HG03520 (cell line): ENCODE measurements at regions not wholly inside any gene's neighbourhood (a gene's known extent, or its start where the extent isn't known, plus 50 kb on each side); places are given as distances from the start of the nearest gene placed in this dataset.
"Not testable (repeated sequence)": the region's sequence is repeated elsewhere in the genome, so short reads cannot be mapped to it uniquely, and the experiment has no call there.

Experiments used
- ATAC-seq: cut with Tn5 transposase; IDR thresholded peaks from one replicate; pipeline ENCODE4 v1.9.1; 2021; ENCODE audit warnings: mild to moderate bottlenecking, moderate library complexity; ENCODE audit not compliant: unreplicated experiment

DNA sequence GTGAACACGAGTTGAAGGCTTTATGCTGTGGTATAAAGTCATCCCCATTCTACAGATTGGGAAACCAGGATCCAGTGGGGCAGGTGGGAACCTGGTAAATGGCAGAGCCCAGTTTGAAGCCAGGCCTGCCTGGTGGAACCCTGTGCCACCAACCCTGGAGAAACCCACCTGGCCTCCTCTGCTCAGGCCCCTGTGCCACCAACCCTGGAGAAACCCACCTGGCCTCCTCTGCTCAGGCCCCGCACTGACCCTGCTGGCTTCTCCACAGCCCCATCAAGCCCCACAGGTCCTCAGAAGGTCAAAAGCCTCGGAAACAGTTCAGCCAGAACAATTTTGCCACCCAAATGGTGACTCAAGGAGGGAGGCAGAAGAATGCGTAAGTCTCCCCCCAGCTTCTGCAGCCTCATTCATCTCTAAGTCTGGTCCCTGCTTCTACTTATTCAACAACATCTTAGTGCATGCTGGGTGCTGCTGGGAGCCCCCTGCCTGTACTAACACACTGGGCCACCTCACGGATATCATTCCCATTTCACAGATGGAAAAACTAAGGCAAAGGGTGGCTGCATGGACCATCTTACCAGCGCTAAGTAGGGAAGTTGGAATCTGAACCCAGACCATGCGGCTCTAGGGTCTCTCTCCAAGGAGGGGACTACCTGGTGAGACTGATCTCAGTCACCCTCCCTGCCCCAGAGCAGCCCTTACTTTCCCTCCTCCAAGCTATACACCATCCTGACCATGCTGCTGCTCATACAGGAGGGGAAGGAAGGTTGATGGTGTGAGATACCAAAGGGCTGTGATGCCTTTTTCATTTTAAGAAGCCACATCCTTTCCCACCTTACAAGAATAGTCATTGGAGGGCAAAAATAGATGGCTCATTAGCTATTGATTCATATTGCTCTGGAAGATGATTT is 93.7 kb upstream of the ID2 start:
- ATAC-seq, result no peak

DNA sequence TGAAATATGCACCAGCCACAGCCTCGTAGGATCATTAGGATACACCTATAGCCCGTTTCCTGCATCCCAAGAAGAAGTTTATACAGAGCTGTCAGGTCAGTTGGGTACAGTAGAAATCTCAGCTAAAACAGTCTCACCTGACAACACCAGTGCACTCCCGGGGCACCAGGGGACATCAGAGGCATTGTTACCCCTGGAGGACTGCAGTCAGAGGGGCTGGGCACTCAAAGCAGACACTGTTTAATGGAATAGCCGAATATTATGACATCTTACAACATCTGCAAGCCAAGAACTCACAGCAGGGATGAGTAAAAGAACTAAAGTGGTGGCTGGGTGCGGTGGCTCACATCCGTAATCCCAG is 93.0 kb upstream of the ID2 start:
- no peak for ATAC-seq

DNA sequence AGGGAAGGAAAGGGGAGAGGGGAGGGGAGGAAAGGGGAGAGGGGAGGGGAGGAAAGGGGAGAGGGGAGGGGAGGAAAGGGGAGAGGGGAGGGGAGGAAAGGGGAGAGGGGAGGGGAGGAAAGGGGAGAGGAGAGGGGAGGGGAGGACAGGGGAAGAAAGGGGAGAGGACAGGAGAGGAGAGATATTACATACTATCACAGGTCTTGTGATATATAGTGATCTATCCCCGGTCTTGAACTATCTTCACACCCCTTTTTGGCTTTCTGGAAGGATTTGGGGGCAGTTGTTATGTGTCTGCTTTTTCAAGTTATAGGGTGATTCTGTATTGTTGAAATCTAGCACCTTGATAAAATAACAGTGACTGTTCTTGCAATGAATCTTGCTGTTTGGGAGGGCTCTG is 92.1 kb upstream of the ID2 start:
- ATAC-seq, result no peak

DNA sequence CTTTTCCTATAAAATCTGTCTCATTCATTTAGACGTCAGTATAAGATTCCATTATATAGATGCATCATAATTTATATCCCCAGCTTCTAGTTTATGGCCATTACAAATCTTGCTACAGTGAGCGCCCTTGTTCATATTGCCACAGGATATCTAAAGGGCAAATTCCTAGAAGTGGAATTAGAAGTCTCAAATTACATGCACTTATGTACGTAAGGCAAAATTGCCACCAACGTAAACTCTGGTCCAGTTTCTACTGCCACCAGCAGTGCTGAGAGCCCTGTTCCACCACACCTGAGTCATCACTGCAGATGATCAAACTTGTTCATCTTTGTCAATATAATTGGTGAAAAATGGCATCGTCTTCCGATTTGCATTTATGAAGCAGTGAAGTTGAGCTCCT is 90.9 kb upstream of the ID2 start:
- ATAC-seq, result no peak

DNA sequence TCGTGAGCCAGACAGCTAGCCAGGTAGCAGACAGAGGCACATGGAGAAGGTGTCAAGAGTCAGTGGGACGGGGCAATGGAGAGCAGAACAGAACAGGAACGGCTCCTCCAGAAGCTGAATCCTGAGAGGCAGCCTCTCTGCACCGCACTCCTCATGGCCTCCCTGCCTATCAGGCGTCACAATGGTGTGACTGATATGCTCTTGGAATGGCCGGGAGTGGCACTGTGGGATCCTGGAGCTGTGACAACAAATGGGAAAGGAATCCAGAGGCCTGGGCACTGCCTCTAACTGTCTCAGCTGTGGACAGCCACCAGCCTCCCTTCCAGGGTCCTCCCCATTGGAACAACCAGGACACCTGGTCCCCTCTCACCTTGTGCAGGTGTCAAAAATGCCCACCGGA is 89.1 kb upstream of the ID2 start:
- no peak for ATAC-seq

DNA sequence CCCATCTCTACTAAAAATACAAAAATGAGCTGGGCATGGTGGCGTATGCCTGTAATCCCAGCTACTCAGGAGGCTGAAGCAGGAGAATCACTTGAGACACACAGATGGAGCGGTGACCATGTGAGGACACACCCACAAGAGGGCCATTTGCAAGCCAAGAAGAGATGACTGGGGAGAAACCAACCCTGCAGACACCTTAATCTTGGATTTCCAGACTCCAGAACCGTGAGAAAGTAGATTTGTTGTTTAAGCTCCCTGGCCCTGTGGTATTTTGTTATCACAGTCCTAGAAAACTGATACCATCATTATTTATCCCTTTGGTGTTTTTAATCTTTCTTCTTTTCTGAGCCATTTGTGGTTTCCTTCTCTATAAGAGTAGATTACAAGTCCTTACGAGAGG is 88.6 kb upstream of the ID2 start:
- ATAC-seq, result no peak

DNA sequence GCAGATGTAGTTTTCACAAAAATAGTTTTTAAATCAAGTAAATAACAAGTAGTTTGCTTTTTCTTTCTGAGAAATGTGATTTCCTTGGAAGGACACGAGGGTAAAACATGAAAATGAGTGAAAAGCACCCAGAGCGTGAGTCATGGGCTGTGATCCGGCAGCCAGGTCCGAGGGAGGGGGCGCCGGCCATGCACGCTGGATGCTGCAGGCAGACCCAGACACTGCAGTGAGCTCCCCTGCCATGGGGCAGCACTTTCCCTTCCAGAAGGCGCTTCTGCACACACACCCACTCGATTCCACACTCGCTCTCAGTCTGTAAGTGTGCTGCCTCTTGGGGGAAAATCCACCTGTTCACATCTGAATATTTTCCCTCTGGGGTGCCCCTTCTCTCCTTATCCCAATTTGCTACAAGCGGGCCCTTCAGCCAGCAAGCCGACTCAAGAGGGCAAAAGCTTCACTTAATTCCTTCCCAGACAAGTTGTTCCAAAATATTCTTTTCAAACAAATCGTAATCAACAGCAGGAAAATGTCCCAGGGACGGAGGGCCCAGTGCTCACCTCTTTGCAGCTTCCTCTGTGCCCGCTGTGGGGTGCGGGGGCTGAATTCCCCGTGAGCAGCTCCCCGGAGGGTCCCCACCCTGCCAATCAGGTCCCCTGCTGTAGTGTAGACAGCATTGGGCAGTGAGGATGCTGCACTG is 87.0 kb upstream of the ID2 start:
- ATAC-seq, result no peak

DNA sequence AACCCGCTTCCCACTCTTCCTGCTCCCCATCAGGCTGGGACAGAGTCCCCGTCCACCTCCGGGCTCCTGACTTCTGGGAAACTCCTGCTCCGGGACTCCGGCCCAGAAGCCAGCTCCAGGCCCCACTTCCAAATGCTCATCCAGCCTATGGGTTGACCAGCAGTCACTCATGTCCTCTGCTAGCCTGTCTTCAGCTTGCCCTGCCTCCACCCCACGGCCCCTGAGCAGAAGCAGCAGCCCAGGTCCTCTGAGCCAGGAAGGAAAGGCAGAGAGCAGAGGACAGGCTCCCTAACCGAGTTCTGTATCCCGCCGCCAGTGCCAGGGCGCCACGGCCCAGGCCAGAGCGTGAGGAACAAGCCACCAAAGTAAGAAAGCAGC is 86.4 kb upstream of the ID2 start:
- ATAC-seq, result no peak

DNA sequence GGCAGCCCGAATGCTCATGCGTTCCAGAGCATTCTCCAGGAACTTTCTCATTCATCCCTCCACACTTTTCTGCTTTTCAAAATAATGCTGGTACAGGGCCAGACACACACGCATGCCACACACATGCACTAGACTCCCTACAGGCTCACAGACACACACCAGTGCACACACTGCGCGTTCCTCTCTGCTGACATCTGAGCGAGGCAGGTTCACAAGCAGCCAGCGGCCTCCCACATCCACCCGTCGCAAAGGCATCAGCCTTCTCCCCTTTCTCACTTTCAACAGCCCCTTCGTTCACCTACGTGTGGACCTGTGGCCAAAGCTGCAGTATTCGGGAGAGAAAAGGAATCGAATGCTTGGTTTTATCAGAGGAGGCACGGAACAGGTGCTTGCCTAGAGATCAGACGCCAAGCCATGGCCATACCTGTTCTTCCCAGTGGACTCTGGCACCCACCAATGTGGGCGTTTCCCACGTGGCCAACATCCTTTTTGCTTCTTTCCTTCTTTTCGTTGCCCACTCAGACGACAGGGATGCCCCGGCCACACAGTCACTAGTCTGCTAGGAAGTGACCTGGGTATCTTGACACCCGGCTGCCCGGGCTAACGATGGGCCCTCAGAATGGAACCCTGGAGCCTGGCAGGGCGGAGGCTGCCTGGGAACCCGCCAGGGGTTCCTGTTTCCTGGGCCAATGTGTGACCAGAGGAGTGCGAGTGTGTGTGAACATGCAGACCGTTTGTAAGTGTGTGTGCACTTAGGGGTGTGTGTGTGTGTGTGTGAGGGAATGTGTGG is 85.8 kb upstream of the ID2 start:
- ATAC-seq, result no peak

DNA sequence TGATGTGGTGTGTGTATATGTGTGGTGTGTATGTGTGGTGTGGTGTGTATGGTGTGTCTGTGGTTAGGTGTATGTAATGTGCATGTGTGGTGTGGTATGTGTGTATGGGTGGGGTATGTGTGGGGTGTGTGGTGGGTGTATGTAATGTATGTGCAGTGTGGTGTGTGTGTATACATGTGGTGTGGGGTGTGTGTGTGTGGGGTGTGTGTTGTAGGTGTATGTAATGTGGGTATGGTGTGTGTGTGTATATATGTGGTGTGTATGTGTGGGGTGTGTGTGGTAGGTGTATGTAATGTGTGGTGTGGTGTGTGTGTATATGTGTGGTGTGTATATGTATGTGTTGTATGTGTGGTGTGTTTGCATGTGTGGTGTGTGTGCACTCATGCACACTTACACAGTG is 84.8 kb upstream of the ID2 start:
- no peak for ATAC-seq

DNA sequence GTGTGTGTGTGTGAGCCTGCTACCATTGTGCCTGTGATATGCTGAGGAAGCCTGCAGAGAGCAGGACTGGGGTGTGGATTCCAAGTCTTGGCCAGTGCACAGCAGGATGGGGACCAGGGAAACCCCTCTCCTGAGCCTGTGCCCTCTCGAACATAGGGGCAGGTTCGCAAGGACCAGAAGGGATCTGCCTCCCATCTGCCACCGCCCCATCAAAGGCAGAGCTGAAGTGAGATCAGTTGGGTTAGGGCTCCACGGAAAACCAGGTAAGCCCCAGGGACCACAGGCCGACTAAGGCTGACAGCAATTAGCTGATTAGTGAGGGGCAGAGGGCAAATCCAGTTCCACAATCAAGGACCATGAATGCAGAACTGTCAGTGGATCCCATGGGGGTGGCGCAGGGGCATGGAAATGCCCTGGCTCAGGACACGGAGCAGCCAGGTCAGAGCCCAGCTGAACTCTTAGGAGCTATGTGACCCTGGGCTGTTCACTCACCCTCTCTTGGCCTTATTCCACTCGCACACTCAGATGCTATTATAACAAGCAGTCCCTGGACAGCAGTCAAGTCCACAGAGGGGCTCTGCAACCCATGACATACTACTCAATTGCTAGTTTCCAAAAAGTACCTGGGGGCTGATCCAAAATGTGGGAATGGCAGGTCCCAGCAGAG is 84.2 kb upstream of the ID2 start:
- ATAC-seq, result no peak

DNA sequence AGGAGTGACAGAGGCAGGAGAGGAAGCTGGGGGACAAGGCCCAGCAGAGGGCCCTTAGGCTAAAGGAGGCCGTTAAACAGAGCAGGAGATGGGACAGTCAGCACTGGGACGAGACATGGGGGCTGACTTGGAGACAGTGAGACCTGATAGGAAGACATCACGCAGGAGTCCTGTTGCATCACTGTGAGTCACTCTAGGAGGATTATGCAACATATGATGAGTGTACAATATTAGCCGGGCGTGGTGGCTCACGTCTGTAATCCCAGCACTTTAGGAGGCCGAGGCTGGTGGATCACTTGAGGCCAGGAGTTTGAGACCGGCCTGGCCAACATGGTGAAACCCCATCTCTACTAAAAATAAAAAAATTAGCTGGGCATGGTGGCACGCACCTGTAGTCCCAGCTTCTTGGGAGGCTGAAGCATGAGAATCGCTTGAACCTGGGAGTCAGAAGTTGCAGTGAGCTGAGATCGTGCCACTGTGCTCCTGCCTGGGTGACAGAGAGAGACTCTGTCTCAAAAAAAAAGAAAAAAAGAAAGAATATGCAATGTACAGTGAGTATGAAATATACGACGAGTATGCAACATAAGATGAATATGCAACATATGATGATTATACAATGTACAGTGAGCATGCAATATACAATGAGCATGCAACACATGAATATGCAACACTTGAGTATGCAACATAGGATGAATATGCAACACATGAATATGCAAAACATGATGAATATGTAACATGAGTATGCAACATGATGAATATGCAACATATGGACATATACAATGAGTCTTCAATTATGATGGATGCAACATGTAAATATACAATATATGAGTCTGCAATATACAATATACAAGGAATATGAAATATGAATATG is 83.3 kb upstream of the ID2 start:
- ATAC-seq, result no peak

DNA sequence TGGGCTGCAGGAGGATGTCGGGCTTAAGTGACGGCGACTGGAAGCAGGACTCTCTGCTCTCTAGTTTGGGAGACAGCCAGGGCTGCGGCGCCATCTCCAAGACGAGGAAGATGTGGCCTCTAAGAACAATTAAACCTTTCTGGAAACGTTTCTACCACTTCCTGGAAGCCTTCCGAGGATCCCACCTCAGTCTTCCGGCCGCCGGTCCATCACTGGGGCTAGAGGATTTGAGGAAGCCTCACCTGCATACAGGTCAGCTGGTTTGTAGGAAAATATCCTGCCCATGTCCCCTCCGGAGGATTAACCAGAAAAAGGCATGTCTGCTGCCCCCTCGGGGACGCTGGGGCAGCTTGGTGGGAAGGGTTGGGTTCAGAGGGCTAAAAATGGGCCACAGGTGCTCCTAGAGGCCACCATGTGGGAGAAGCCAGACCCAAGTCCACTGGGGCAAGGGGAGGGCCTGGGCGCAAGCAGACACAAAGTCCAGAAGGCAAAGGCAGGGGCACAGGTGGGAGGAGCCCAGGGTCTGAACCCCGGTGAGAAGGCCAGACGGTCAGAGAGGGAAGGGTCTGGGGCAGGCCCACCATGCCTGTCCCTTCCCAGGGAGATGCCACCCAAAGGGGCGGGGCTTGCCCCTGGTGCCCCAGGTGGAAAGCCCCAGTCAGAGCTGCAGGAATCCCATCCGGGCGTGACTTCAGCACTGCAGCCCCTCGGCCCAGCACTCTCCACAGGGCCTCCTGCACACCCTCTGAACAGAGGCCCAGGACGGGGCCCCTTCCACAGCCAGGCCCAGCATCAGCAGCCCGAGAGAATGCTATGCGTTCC is 82.2 kb upstream of the ID2 start:
- ATAC-seq, result no peak

DNA sequence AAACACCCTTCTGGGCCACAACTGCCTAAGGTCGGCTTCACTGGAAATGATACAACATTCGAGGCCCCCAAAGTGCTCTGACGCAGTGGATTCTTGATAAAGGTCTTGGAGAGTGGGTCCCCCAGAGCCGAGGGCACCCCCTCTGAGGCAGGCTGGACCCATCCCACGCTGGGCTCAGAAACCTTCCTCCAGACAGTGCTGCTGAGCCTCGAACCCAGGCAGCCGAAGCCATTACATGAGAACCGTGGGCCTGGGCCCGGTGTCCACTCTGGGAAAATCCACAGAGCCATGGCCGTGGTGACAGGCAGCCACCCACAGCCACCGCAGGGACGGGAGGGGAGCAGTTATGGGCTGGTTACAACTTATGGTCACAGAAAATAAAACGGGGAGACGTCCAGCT is 81.4 kb upstream of the ID2 start:
- ATAC-seq, result no peak

DNA sequence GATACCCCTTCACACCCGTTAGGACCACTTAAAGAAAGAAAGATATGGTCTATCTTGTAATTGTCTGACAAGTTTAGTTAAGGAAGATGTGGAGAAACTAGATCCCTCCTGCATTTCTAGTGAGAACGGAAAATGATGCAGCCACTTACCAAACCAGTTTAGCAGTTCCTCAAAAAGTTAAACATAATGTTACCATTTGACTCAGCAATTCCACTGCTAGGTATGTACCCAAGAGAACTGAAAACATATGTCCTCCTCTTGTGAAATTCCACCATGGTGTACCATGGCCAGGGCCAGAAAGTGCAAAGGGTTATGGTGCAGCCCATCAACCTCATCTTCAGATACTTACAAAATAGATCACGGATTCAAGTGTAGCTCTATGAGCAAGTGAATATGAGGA is 79.0 kb upstream of the ID2 start:
- peak; percentile 47 for ATAC-seq

DNA sequence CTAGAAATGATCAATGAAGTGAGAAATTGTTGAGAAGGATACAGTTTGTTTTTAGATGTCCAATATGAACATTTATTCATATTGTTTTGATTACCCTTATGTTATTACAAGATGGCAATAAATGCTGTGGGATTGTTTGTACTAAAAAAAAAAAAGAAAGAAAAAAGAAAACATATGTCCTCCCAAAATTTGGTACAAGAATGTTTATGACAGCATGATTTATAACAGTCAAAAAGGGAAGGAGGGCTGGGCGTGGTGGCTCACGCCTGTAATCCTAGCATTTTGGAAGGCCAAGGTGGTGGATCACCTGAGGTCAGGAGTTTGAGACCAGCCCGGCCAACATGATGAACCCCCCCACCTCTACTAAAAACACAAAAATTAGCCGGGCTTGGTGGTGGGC is 78.5 kb upstream of the ID2 start:
- not testable (repeated sequence) for ATAC-seq

DNA sequence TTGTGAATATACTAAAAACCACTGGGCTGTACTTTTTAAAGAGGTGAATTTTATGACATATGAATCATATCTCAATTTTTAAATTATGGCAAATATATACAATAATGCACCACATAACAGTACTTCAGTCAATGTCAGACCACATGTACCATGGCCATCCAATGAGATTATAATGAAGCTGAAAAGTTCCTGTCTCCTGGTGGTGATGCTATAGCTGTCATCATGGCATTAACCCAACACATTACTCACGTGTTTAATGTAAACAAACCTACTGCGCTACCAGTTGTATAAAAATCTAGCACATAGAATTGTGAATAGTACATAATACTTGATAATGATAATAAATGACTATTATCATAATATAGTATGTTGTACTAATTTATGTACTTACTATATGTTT is 77.6 kb upstream of the ID2 start:
- no peak for ATAC-seq

DNA sequence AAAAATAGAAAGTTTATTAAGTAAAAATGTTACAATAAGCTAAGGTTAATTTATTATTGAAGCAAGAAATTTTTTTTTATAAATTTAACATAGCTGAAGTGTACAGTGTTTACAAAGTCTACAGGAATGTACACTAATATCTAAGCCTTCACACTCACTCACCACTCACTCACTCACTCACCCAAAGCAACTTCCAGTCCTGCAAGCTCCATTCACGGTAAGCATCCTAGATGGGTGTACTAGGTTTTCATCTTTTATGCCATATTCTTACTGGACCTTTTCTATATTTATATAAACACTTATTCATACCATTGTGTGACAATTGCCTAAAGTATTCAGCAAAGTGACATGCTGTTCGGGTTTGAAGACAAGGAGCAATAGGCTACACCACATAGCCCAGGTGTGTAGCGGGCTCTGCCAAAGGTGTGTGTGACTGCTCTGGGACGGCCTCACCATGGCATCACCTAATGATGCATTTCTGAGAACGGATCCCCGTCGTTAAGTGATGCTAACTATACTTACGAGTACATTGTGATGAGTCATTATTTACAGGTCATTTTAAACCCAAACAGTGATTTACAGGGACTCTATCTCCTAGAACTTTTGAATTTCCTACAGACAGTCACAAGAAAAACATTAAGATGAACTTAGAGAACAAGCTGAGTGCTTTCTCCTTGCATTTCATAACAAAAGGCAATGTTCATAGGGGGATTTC is 76.3 kb upstream of the ID2 start:
- ATAC-seq, result no peak

DNA sequence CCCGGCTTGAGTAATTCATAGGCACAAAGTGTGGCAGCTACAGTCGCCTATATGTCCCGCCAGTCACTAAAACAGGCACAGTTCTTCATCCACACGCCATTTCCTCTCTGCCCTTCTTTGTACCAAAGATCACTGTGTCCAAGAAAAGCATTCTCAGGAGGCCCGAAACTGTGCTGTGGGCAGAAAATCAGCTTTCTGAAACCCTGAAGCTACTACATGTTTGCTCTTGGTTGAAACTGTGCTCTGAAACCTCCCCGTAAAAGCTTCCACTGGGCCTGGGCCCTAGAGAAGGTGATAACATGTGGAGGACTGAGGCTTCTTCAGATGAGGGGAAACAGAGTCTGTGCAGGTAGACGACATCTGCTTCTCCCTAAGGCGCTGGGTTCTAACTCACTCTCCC is 75.6 kb upstream of the ID2 start:
- peak; percentile 92 for ATAC-seq
